B cell (primary cell): ENCODE measurements at regions not wholly inside any gene's neighbourhood (a gene's known extent, or its start where the extent isn't known, plus 50 kb on each side); places are given as distances from the start of the nearest gene placed in this dataset.

Experiments used
- ATAC-seq: fragments of 200-7000 bp; cut with Tn5 transposase; one replicate; pipeline ENCODE4 v1.10.0; 2021; ENCODE audit warnings: low read depth, mild to moderate bottlenecking, moderate number of reproducible peaks, moderate library complexity
- CTCF ChIA-PET: fragments of 350-600 bp; sonication (Branson Sonifier 250); formaldehyde crosslinking; loops from one replicate; lab custom pipeline; 2021; ENCODE audit warnings: antibody characterized with exemption, inconsistent platforms; lab: Charles Lee
- POLR2A ChIA-PET: fragments of 350-600 bp; sonication (Branson Sonifier 250); formaldehyde crosslinking; loops from one replicate; lab custom pipeline; 2021; ENCODE audit warnings: antibody characterized with exemption; lab: Charles Lee
- DNase-seq: peaks from one replicate; pipeline ENCODE4 v3.0.0; 2013
- H2AFZ ChIP-seq: 2 replicates; pipeline ENCODE4 v1.6.1; 2012; ENCODE audit warnings: mild to moderate bottlenecking, low read depth, low read length; ENCODE audit not compliant: insufficient read depth, poor library complexity, severe bottlenecking
- H3K27ac ChIP-seq, 2 donors: 1 replicate in 1 of 2; 2 replicates in 1 of 2; pipeline ENCODE4 v1.5.1; 2012 to 2013; ENCODE audit warnings: low read length in 2 of 2, mild to moderate bottlenecking in 2 of 2, moderate library complexity in 1 of 2
- H3K27me3 ChIP-seq, 4 experiments: fragments of 200-600 bp in 1 of 4; sonication (generic) in 1 of 4; replicated peaks in 1 of 4; 1 replicate in 2 of 4; 2 replicates in 2 of 4; pipeline versions ENCODE4 v1.6.1 to v1.7.0; 2013 to 2016; ENCODE audit warnings: low read length in 3 of 4, mild to moderate bottlenecking in 2 of 4, mixed read lengths in 1 of 4, moderate library complexity in 1 of 4; ENCODE audit not compliant: insufficient read depth in 4 of 4, control insufficient read depth in 3 of 4; ENCODE audit errors: control extremely low read depth in 1 of 4
- H3K36me3 ChIP-seq, 2 experiments: replicated peaks in 1 of 2; 1 replicate in 1 of 2; 2 replicates in 1 of 2; pipeline versions ENCODE4 v1.6.1 to v1.7.1; 2013; ENCODE audit warnings: low read length in 1 of 2; ENCODE audit not compliant: insufficient read depth in 2 of 2, control insufficient read depth in 1 of 2; ENCODE audit errors: control extremely low read depth in 1 of 2, extremely low read depth in 1 of 2
- H3K4me1 ChIP-seq, 2 donors: fragments of 200-600 bp in 1 of 2; sonication (generic) in 1 of 2; 1 replicate in 1 of 2; 2 replicates in 1 of 2; pipeline versions ENCODE4 v1.5.1 to v1.6.1; 2013 to 2017; ENCODE audit warnings: low read length in 2 of 2; ENCODE audit not compliant: control insufficient read depth in 2 of 2, insufficient read depth in 2 of 2
- H3K4me2 ChIP-seq: replicated peaks from 2 replicates; pipeline ENCODE3; 2012; ENCODE audit warnings: mild to moderate bottlenecking, low read depth, low read length; ENCODE audit not compliant: poor library complexity, severe bottlenecking
- H3K4me3 ChIP-seq, 5 experiments: fragments of 200-600 bp in 1 of 5; sonication (generic) in 1 of 5; 1 replicate in 3 of 5; 2 replicates in 2 of 5; pipeline versions ENCODE4 v1.5.1 to v1.7.0; 2011 to 2016; ENCODE audit warnings: low read length in 4 of 5, mild to moderate bottlenecking in 4 of 5, low read depth in 2 of 5, control low read depth in 1 of 5, moderate library complexity in 1 of 5; ENCODE audit not compliant: insufficient read depth in 1 of 5; ENCODE audit errors: control extremely low read depth in 1 of 5, extremely low read depth in 1 of 5
- H3K79me2 ChIP-seq: fragments of 200-600 bp; sonication (generic); one replicate; pipeline ENCODE4 v1.6.0; 2016; ENCODE audit warnings: low read length; ENCODE audit not compliant: control insufficient read depth, insufficient read depth
- H3K9ac ChIP-seq: fragments of 200-600 bp; sonication (generic); 2 replicates; pipeline ENCODE4 v1.6.1; 2017; ENCODE audit warnings: mild to moderate bottlenecking, low read length, moderate library complexity
- H3K9me3 ChIP-seq, 3 donors: one replicate each; pipeline versions ENCODE4 v1.6.1 to v1.7.1; 2013; ENCODE audit warnings: low read length in 2 of 3; ENCODE audit not compliant: control insufficient read depth in 2 of 3, insufficient read depth in 1 of 3; ENCODE audit errors: control extremely low read depth in 1 of 3
- H4K20me1 ChIP-seq: 2 replicates; pipeline ENCODE4 v1.6.0; 2012; ENCODE audit warnings: mild to moderate bottlenecking, low read length; ENCODE audit not compliant: insufficient read depth, control insufficient read depth, poor library complexity, severe bottlenecking
- H3K27ac Mint-ChIP-seq: one replicate; pipeline ENCODE4 v1.8.0; 2021; ENCODE audit warnings: mixed read lengths
- H3K27me3 Mint-ChIP-seq: one replicate; pipeline ENCODE4 v1.8.0; 2021; ENCODE audit warnings: mixed read lengths
- H3K4me1 Mint-ChIP-seq: one replicate; pipeline ENCODE4 v1.8.0; 2021; ENCODE audit warnings: mixed read lengths
- H3K4me3 Mint-ChIP-seq: one replicate; pipeline ENCODE4 v1.8.0; 2021; ENCODE audit warnings: mixed read lengths
- H3K9me3 Mint-ChIP-seq: one replicate; pipeline ENCODE4 v1.8.0; 2022; ENCODE audit warnings: mixed read lengths; ENCODE audit not compliant: insufficient read depth
- EZH2 ChIP-seq: IDR thresholded peaks from 2 replicates; pipeline ENCODE4 v1.6.1; 2012; ENCODE audit warnings: borderline replicate concordance, low read depth, mild to moderate bottlenecking, moderate library complexity, low read length; ENCODE audit not compliant: insufficient read depth, poor library complexity, severe bottlenecking
- WGBS: methylation state at CpG from one replicate; pipeline ENCODE4 v1.1.5; 2013; ENCODE audit warnings: missing lambda C conversion rate; ENCODE audit not compliant: insufficient coverage; 5-methylcytosine and 5-hydroxymethylcytosine counted together
- intact Hi-C: fragments of 100-400 bp; cut with micrococcal nuclease; formaldehyde crosslinking; loops from one replicate; pipeline ENCODE4 v1.10.0; 2022
- TF ChIP-seq, protein P1 (sequence below): fragments of 200-600 bp; IDR thresholded peaks from one replicate; pipeline ENCODE4 v1.8.0; 2022; ENCODE audit warnings: antibody characterized with exemption, mild to moderate bottlenecking

DNA sequence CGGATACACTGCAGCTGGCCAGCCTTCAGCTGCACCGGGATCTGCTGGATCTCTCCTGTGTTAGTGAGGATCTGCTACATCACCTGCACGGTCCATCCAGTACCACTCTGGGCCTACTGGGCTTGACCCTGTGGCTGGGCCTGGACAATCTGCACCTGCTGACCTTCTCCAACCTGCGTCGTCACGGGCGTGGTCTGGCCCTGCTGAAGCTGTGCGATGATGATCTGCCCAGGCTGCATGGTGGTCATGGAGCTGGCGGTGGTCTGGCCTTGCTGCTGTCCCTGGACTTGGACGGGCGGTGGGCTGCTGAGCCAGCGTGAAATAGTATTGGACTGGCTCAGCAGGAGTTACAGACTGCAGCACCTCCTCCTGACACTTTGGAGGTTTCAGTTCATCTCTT is 137.1 kb upstream of the GAS1 start:
- Histone ChIP-seq H3K4me1 (no peaks in the 10 kb centered on the region), H3K9ac (no peak overlapping the region), H3K79me2 (no peaks in the 10 kb centered on the region), H3K36me3 (no peaks in the 10 kb centered on the region), H3K9me3 (peaks cover 0 to 14% (median 0%) of the 10 kb centered on the region in 3 donors), H4K20me1 (no peaks in the 10 kb centered on the region), H2AFZ (no peak overlapping the region), H3K27ac (no peak overlapping the region), H3K4me2 (no peak overlapping the region), H3K4me3 (no peak overlapping the region), H3K27me3 (no peaks in the 10 kb centered on the region)
- no peak for ATAC-seq
- Mint-ChIP-seq H3K27ac (no peak overlapping the region), H3K4me1 (no peaks in the 10 kb centered on the region), H3K27me3 (no peaks in the 10 kb centered on the region), H3K9me3 (peaks cover 2% of the 10 kb centered on the region), H3K4me3 (no peak overlapping the region)
- WGBS: 94% methylated on average over 12 of the region's 12 CpGs
- intact Hi-C loops: no loop called here
- no peak for DNase-seq
- CTCF ChIA-PET: no interaction called here
- no peak for TF ChIP-seq EZH2
- TF ChIP-seq, protein P1, sequence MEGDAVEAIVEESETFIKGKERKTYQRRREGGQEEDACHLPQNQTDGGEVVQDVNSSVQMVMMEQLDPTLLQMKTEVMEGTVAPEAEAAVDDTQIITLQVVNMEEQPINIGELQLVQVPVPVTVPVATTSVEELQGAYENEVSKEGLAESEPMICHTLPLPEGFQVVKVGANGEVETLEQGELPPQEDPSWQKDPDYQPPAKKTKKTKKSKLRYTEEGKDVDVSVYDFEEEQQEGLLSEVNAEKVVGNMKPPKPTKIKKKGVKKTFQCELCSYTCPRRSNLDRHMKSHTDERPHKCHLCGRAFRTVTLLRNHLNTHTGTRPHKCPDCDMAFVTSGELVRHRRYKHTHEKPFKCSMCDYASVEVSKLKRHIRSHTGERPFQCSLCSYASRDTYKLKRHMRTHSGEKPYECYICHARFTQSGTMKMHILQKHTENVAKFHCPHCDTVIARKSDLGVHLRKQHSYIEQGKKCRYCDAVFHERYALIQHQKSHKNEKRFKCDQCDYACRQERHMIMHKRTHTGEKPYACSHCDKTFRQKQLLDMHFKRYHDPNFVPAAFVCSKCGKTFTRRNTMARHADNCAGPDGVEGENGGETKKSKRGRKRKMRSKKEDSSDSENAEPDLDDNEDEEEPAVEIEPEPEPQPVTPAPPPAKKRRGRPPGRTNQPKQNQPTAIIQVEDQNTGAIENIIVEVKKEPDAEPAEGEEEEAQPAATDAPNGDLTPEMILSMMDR: no peak
- POLR2A ChIA-PET: no interaction called here

DNA sequence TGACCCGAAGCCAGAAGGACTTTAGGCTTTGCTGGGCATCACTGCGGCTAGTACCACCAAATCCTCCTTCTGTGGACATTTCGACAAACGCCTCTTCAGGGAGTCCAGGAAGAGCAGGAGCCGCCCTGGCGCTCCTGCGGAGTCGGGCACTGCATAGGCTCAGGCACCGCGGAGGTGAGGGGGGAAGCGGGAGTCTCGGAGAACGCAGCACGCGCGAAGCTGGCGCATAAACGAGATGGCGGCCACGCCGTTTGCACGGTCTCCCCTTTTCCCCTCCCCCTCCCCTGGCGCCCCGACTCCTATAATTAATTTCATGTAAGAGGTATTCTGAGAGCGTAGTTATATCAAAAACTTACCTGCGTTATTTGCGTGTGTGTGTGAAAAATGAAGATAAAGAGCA is 137.8 kb upstream of the GAS1 start:
- 89% methylated on average over 6 of the region's 27 CpGs for WGBS

More for the DNA sequence above, 137.8 kb upstream of the GAS1 start:
- no peaks in the 10 kb centered on the region for H3K27me3 Mint-ChIP-seq
- ATAC-seq: no peak
- H3K4me3 Mint-ChIP-seq: no peak overlapping the region
- Histone ChIP-seq H4K20me1 (no peaks in the 10 kb centered on the region), H2AFZ (no peak overlapping the region), H3K27ac (no peak overlapping the region), H3K4me1 (no peaks in the 10 kb centered on the region), H3K36me3 (no peaks in the 10 kb centered on the region), H3K9me3 (peaks cover 0 to 14% (median 0%) of the 10 kb centered on the region in 3 donors), H3K4me2 (no peak overlapping the region), H3K4me3 (no peak overlapping the region), H3K27me3 (no peaks in the 10 kb centered on the region), H3K9ac (no peak overlapping the region), H3K79me2 (no peaks in the 10 kb centered on the region)
- TF ChIP-seq, protein P1: no peak
- TF ChIP-seq EZH2: no peak
- peaks cover 2% of the 10 kb centered on the region for H3K9me3 Mint-ChIP-seq
- H3K27ac Mint-ChIP-seq: no peak overlapping the region
- no peak for DNase-seq
- H3K4me1 Mint-ChIP-seq: no peaks in the 10 kb centered on the region
- intact Hi-C loops: no loop called here
- ChIA-PET CTCF (no interaction called here), POLR2A (no interaction called here)
